ENCODE measurements at regions not wholly inside any gene's neighbourhood (a gene's known extent, or its start where the extent isn't known, plus 50 kb on each side); places are given as distances from the start of the nearest gene placed in this dataset.

DNA sequence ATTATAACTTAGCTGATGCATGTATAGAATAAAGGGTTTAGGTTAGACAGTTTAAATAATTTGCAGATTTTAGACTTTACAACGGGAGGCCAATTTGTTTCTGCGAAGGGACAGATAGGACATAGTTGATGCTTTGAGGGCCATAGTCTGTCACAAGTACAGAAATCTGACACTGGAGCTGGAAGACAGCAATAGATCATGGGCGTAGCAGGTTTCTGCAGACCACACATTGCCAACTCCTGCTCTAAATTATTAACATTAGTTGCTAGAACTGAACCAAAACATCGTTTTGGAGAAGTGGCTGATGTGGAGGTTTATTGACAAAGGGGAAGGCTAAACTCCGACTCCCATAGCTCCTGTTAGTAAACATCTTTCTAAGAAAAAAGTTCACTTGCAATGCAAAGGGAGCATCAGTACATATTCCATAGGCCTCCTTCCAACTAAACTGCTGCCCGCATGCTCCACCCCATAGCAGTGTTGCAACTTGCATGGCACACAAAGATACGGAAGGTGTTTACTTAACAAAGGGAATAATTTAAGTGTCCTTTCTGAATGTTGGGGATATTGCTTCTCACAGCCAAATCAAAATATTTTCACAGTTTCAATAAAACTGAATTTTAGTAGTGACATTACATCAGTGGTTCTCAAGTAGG is 862.0 kb upstream of the CXADR start:
- TF ChIP-seq, protein P1, sequence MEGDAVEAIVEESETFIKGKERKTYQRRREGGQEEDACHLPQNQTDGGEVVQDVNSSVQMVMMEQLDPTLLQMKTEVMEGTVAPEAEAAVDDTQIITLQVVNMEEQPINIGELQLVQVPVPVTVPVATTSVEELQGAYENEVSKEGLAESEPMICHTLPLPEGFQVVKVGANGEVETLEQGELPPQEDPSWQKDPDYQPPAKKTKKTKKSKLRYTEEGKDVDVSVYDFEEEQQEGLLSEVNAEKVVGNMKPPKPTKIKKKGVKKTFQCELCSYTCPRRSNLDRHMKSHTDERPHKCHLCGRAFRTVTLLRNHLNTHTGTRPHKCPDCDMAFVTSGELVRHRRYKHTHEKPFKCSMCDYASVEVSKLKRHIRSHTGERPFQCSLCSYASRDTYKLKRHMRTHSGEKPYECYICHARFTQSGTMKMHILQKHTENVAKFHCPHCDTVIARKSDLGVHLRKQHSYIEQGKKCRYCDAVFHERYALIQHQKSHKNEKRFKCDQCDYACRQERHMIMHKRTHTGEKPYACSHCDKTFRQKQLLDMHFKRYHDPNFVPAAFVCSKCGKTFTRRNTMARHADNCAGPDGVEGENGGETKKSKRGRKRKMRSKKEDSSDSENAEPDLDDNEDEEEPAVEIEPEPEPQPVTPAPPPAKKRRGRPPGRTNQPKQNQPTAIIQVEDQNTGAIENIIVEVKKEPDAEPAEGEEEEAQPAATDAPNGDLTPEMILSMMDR (IDR thresholded peaks at IDR 0.05; ENCODE audit: extremely low read depth, insufficient read depth, missing control alignments): no peak
- in situ Hi-C loops (cut with MboI; ENCODE audit: low pct_unique_long_range_greater_than_20kb, low sequenced_read_pairs, unreplicated experiment): no loop called here
- no peak for DNase-seq (ENCODE audit: low spot score)

DNA sequence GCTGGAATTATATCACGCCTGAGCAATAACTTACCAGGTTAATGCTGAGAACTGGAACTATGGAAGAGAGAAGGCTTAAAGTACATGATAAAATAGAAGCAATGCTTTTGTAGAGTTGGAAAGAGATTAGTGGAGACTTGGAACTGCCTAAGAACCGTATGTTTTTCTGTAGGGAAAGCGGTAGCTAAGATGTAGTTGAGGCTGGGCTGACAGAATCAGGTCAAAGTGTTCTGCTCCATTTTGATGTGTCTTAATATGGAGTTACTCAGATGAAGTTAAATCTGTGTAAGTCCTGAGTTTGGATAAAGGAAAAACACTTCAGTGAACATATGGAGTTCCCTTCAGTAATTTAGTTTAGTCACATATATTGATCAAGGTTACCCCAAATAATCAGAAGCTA is 860.9 kb upstream of the CXADR start:
- in situ Hi-C loops (cut with MboI; ENCODE audit: low pct_unique_long_range_greater_than_20kb, low sequenced_read_pairs, unreplicated experiment): no loop called here
- DNase-seq (ENCODE audit: low spot score): no peak
- TF ChIP-seq, protein P1 (IDR thresholded peaks at IDR 0.05; ENCODE audit: extremely low read depth, insufficient read depth, missing control alignments): no peak

DNA sequence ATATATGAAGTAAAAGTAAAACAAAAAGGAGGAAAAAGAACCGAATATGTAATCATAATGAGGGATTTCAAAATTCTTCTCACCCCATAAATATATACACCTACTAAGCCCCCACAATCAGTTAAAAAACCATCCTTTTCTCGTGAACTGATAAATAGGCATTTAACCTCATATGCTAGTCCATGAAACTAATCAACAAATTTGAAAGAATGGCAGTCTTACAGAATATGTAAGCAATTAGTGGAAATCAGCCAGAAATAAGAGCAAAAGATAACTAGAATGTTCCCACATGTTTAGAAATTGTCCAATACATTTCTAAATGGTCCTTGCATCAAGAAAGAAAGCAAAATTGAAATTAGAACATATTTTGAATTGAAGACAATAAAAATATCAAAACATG is 849.4 kb upstream of the CXADR start:
- TF ChIP-seq, protein P1 (IDR thresholded peaks at IDR 0.05; ENCODE audit: extremely low read depth, insufficient read depth, missing control alignments): no peak
- no peak for DNase-seq (ENCODE audit: low spot score)
- in situ Hi-C loops (cut with MboI; ENCODE audit: low pct_unique_long_range_greater_than_20kb, low sequenced_read_pairs, unreplicated experiment): no loop called here

DNA sequence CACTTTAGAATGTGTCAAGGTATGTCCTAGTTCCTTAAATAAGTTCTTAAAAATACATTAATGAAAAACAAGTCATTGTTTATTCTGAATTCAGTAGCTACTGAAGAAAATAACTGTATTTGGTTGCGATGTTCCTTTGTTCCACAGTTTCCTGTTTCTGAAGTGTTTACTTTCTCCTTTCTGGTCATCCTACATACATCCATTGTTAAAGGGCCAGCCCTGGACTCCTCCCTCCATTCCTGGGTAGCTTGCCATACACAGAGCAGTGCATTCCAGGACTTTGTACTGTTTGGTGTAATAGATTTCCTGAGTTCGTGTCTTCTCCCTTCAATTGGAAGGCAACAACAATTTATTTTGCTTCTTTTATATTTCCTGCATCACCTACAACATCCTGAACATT is 845.4 kb upstream of the CXADR start:
- in situ Hi-C loops (cut with MboI; ENCODE audit: low pct_unique_long_range_greater_than_20kb, low sequenced_read_pairs, unreplicated experiment): no loop called here
- TF ChIP-seq, protein P1 (IDR thresholded peaks at IDR 0.05; ENCODE audit: extremely low read depth, insufficient read depth, missing control alignments): no peak
- no peak for DNase-seq (ENCODE audit: low spot score)

DNA sequence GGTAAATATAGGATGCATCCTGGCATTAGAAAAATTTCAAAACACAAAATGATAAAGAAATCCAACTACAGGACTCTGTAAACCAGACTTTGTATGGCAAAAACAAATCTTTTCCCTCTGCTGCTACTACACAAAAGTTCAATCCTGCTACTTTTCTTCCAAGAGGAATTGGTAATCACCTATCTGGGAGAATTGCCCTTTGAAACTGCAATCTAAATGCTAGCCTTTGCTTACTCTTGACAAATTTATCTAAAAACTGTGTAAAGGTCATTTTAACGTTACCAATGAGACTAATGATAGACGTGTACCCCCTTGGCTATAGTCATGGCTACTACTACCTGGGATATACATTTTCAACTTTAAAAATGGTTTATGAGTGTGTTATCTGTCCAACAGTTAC is 837.9 kb upstream of the CXADR start:
- TF ChIP-seq, protein P1 (IDR thresholded peaks at IDR 0.05; ENCODE audit: extremely low read depth, insufficient read depth, missing control alignments): no peak
- in situ Hi-C loops (cut with MboI; ENCODE audit: low pct_unique_long_range_greater_than_20kb, low sequenced_read_pairs, unreplicated experiment): loop anchor here (25.0 kb wide), 1 partner anchor 88 kb away; no protein-coding TSS in a partner anchor
- no peak for DNase-seq (ENCODE audit: low spot score)

DNA sequence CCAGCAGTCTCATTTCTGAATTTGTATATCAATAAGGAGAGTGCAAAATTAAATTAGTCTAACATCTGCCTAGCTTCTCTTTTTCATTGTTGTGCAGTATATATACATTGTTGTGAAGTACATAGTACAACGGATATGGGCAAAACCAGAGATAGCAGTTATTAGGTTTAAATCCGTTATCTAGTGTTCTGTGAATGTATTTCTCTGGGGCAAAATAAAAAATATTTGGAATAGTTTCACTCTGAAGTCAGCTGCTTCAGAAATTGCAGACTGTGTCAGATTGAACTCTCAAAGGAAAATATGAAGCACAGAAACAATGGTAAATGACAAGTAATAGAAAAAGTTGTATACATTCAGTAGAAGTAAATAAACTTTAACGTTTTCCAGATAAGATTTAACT is 836.5 kb upstream of the CXADR start:
- TF ChIP-seq, protein P1 (IDR thresholded peaks at IDR 0.05; ENCODE audit: extremely low read depth, insufficient read depth, missing control alignments): no peak
- DNase-seq (ENCODE audit: low spot score): no peak
- in situ Hi-C loops (cut with MboI; ENCODE audit: low pct_unique_long_range_greater_than_20kb, low sequenced_read_pairs, unreplicated experiment): loop anchor here (25.0 kb wide), 1 partner anchor 89 kb away; no protein-coding TSS in a partner anchor
